Uterus (tissue), 3 donors: ENCODE measurements at regions not wholly inside any gene's neighbourhood (a gene's known extent, or its start where the extent isn't known, plus 50 kb on each side); places are given as distances from the start of the nearest gene placed in this dataset.

Source experiments
- DNase-seq, 2 donors: peaks; one replicate each; pipeline ENCODE4 v3.0.0-alpha.2; 2019 to 2020
- H3K27ac ChIP-seq, 2 donors: fragments of 200-600 bp; sonication (generic); 1 replicate in 1 of 2; 2 replicates in 1 of 2; pipeline ENCODE4 v1.5.1; 2016 to 2018
- H3K27me3 ChIP-seq, 2 donors: fragments of 200-600 bp; sonication (generic); one replicate each; pipeline ENCODE4 v1.5.1; 2018 to 2019; ENCODE audit warnings: control low read depth in 1 of 2
- H3K36me3 ChIP-seq, 2 donors: fragments of 200-600 bp; sonication (generic); one replicate each; pipeline ENCODE4 v1.5.1; 2019; ENCODE audit warnings: control low read depth in 1 of 2
- H3K4me1 ChIP-seq, 2 donors: fragments of 200-600 bp; sonication (generic); one replicate each; pipeline ENCODE4 v1.5.1; 2018 to 2019; ENCODE audit warnings: control low read depth in 1 of 2
- H3K4me3 ChIP-seq, 2 donors: fragments of 200-600 bp; sonication (generic); 1 replicate in 1 of 2; 2 replicates in 1 of 2; pipeline ENCODE4 v1.5.1; 2018 to 2019; ENCODE audit warnings: mild to moderate bottlenecking in 1 of 2
- H3K9me3 ChIP-seq, 2 donors: fragments of 200-600 bp; sonication (generic); one replicate each; pipeline ENCODE4 v1.5.1; 2019; ENCODE audit warnings: control low read depth in 1 of 2
- POLR2A ChIP-seq, 2 donors: fragments of 450-650 bp; IDR thresholded peaks; one replicate each; pipeline ENCODE4 v1.6.1; 2016; ENCODE audit warnings: antibody characterized with exemption in 2 of 2, mild to moderate bottlenecking in 1 of 2, moderate library complexity in 1 of 2
- intact Hi-C: fragments of 100-400 bp; cut with DNase I; formaldehyde crosslinking; loops from one replicate; pipeline ENCODE4 v1.15.1; 2023; ENCODE audit warnings: low total_unique reads
- TF ChIP-seq, protein P1 (sequence below), 4 experiments: fragments of 200-600 bp in 2 of 4; fragments of 450-650 bp in 2 of 4; sonication (generic) in 2 of 4; IDR thresholded peaks; one replicate each; pipeline ENCODE4 v1.5.1; 2016 to 2019; ENCODE audit warnings: antibody characterized with exemption in 4 of 4, mild to moderate bottlenecking in 2 of 4, moderate library complexity in 1 of 4
- donor health status: DM: yes; HTN: yes; CAD: no.

DNA sequence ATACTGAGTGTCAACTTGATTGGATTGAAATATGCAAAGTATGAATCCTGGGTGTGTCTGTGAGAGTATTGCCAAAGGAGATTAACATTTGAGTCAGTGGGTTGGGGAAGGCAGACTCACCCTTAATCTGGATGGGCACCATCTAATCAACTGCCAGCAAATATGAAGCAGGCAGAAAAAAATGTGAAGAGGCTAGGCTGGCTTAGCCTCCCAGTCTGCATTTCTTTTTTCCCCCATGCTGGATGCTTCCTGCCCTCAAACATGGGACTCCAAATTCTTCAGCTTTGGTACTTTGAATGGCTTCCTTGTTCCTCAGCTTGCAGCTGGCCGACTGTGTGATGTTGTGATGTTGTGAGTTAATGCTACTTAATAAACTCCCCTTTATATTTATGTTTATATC, 577.4 kb downstream of the CPS1 start:
- intact Hi-C loops: no loop called here
- H3K36me3 ChIP-seq: no peaks in the 10 kb centered on the region
- H3K4me1 ChIP-seq: no peaks in the 10 kb centered on the region
- no peak for TF ChIP-seq POLR2A (IDR thresholded peaks at IDR 0.05)
- TF ChIP-seq, protein P1, sequence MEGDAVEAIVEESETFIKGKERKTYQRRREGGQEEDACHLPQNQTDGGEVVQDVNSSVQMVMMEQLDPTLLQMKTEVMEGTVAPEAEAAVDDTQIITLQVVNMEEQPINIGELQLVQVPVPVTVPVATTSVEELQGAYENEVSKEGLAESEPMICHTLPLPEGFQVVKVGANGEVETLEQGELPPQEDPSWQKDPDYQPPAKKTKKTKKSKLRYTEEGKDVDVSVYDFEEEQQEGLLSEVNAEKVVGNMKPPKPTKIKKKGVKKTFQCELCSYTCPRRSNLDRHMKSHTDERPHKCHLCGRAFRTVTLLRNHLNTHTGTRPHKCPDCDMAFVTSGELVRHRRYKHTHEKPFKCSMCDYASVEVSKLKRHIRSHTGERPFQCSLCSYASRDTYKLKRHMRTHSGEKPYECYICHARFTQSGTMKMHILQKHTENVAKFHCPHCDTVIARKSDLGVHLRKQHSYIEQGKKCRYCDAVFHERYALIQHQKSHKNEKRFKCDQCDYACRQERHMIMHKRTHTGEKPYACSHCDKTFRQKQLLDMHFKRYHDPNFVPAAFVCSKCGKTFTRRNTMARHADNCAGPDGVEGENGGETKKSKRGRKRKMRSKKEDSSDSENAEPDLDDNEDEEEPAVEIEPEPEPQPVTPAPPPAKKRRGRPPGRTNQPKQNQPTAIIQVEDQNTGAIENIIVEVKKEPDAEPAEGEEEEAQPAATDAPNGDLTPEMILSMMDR (IDR thresholded peaks at IDR 0.05): no peak
- DNase-seq: no peak
- H3K27me3 ChIP-seq: no peaks in the 10 kb centered on the region
- H3K27ac ChIP-seq: no peak overlapping the region
- H3K4me3 ChIP-seq: no peak overlapping the region
- no peaks in the 10 kb centered on the region for H3K9me3 ChIP-seq

DNA sequence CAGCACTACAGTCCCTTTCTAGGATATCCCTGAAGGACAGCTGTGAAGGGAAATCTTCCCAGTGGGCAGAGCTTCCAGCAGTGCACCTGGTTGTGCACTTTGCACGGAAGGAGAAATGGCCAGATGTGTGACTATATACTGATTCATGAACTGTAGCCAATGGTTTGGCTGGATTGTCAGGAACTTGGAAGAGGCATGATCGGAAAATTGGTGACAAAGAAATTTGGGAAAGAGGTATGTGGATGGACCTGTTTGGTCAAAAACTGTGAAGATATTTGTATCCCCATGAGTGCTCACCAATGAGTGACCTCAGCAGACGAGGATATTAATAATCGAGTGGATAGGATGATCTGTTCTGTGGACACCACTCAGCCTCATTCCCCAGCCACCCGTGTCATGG, 582.2 kb downstream of the CPS1 start:
- no peak for DNase-seq
- no peak overlapping the region for H3K4me3 ChIP-seq
- intact Hi-C loops: no loop called here
- H3K4me1 ChIP-seq: no peaks in the 10 kb centered on the region
- no peaks in the 10 kb centered on the region for H3K9me3 ChIP-seq
- TF ChIP-seq, protein P1 (IDR thresholded peaks at IDR 0.05): no peak
- TF ChIP-seq POLR2A (IDR thresholded peaks at IDR 0.05): no peak
- no peaks in the 10 kb centered on the region for H3K27me3 ChIP-seq
- no peaks in the 10 kb centered on the region for H3K36me3 ChIP-seq
- no peak overlapping the region for H3K27ac ChIP-seq

DNA sequence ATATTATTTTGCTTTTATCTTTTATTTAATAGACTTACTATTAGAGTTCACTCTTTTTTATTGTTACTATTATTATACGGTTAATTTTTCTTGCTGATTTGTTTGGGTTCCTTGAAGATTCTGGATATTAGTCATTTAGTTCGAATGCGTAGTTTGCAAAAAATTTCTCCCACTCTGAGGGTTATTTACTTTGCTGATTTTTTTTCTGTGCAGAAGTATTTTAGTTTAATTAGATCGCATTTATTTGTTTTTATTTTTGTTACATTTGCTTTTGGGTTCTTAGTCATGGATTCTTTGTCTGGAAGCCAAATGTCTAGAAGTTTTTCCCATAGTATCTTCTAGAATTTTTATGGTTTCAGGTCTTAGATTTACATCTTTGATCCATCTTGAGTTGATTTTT, 585.2 kb downstream of the CPS1 start:
- Histone ChIP-seq H3K4me3 (no peak overlapping the region), H3K27ac (no peak overlapping the region), H3K36me3 (no peaks in the 10 kb centered on the region), H3K4me1 (no peaks in the 10 kb centered on the region), H3K9me3 (no peaks in the 10 kb centered on the region), H3K27me3 (no peaks in the 10 kb centered on the region)
- intact Hi-C loops: no loop called here
- TF ChIP-seq, protein P1 (IDR thresholded peaks at IDR 0.05): no peak
- TF ChIP-seq POLR2A (IDR thresholded peaks at IDR 0.05): no peak
- DNase-seq: no peak

DNA sequence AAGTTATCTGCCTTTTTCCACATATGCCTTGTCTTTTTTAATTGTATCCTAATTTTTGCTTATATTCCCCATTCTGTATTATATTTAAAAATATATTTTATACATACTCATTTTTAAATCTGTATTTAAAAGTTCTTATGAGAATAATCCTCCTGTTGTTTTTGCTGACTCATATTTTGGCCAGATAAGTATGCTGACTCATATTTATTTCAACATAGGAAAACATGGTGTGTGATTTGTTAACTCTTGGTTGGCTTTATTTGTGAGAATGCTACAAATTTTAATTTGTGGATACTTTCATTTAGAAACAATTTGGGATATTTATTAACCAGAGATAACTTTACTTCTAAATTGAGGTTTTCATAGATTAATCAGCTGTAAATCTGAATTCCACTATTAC, 587.7 kb downstream of the CPS1 start:
- intact Hi-C loops: no loop called here
- Histone ChIP-seq H3K4me3 (no peak overlapping the region), H3K27ac (no peak overlapping the region), H3K27me3 (no peaks in the 10 kb centered on the region), H3K4me1 (no peaks in the 10 kb centered on the region), H3K36me3 (no peaks in the 10 kb centered on the region), H3K9me3 (no peaks in the 10 kb centered on the region)
- TF ChIP-seq POLR2A (IDR thresholded peaks at IDR 0.05): no peak
- TF ChIP-seq, protein P1 (IDR thresholded peaks at IDR 0.05): no peak
- DNase-seq: no peak

DNA sequence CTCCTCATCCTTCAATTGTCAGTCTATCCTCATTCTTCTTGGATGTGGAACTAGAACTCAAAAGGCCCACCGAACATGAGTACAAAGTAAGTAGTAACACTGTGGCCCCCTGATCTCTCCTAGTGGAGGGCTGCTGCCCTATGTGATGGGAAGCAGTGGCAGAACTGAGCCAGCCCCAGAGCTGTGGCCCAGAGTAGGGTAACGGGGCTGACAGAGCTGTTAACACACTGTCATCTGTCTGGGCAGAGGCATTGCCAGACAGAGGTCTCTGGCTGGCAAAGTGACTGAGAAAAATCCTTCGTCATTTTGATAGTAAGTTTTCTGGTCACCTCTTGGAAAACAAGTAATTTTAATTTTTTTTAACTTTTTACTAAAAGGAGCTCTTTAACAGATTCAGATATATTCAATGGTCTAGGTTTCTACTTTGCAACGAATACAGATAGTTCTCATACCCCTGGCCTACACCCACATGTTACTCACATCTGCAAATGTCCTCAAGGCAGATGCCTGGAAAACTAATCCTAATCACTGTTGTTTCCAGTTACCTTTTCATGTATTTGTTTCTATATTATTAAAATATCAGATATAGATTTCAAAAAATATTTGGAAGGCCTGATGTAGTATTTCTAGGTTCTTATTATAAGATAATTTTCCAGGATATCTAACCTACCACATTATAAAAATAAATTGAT, 588.7 kb downstream of the CPS1 start:
- H3K4me3 ChIP-seq: no peak overlapping the region
- no peaks in the 10 kb centered on the region for H3K27me3 ChIP-seq
- no peak for TF ChIP-seq POLR2A (IDR thresholded peaks at IDR 0.05)
- TF ChIP-seq, protein P1 (IDR thresholded peaks at IDR 0.05): no peak
- intact Hi-C loops: no loop called here
- no peaks in the 10 kb centered on the region for H3K4me1 ChIP-seq
- H3K36me3 ChIP-seq: no peaks in the 10 kb centered on the region
- H3K9me3 ChIP-seq: no peaks in the 10 kb centered on the region
- no peak for DNase-seq
- no peak overlapping the region for H3K27ac ChIP-seq
